K562 (cell line): ENCODE measurements at regions not wholly inside any gene's neighbourhood (a gene's known extent, or its start where the extent isn't known, plus 50 kb on each side); places are given as distances from the start of the nearest gene placed in this dataset.
A peak's percentile ranks its signal among the peaks of the same experiment; 100 is the strongest.

ENCODE experiments used
- NFE2L1 ChIP-seq: fragments of 450-650 bp; IDR thresholded peaks from 2 replicates; pipeline ENCODE4 v1.6.1; 2016; ENCODE audit warnings: missing genetic modification characterization, low read depth, mild to moderate bottlenecking, missing compliant biosample characterization, moderate library complexity, borderline replicate concordance
- POLR3G ChIP-seq: IDR thresholded peaks from 2 replicates; pipeline ENCODE4 v1.6.1; 2011; ENCODE audit not compliant: insufficient read length, insufficient replicate concordance; ENCODE audit errors: extremely low read depth
- SUPT5H ChIP-seq: fragments of 450-650 bp; IDR thresholded peaks from 2 replicates; pipeline ENCODE4 v1.6.1; 2016
- ZNF133 ChIP-seq: fragments of 250-450 bp; sonication (Bioruptor Pico); IDR thresholded peaks from 2 replicates; pipeline ENCODE4 v1.4.0; 2020; ENCODE audit warnings: mild to moderate bottlenecking
- ZNF717 ChIP-seq: fragments of 250-450 bp; sonication (Bioruptor Pico); IDR thresholded peaks from 2 replicates; pipeline ENCODE4 v1.5.0; 2021
- TF ChIP-seq, protein P1 (sequence below): fragments of 450-650 bp; IDR thresholded peaks from 2 replicates; pipeline ENCODE4 v1.6.1; 2016; ENCODE audit warnings: mild to moderate bottlenecking, moderate library complexity
- TF ChIP-seq, protein P2 (sequence below): fragments of 450-650 bp; conservative IDR thresholded peaks from 2 replicates; pipeline ENCODE4 v1.6.1; 2016; ENCODE audit warnings: missing genetic modification characterization, low read depth, mild to moderate bottlenecking, missing compliant biosample characterization, moderate library complexity
- TF ChIP-seq, protein P3 (sequence below): fragments of 450-650 bp; IDR thresholded peaks from 2 replicates; pipeline ENCODE4 v1.6.1; 2016; ENCODE audit warnings: mild to moderate bottlenecking
- TF ChIP-seq, protein P4 (sequence below): conservative IDR thresholded peaks from 2 replicates; pipeline ENCODE4 v1.6.1; 2011; ENCODE audit warnings: low read depth, mild to moderate bottlenecking, low read length; ENCODE audit not compliant: control insufficient read depth

DNA sequence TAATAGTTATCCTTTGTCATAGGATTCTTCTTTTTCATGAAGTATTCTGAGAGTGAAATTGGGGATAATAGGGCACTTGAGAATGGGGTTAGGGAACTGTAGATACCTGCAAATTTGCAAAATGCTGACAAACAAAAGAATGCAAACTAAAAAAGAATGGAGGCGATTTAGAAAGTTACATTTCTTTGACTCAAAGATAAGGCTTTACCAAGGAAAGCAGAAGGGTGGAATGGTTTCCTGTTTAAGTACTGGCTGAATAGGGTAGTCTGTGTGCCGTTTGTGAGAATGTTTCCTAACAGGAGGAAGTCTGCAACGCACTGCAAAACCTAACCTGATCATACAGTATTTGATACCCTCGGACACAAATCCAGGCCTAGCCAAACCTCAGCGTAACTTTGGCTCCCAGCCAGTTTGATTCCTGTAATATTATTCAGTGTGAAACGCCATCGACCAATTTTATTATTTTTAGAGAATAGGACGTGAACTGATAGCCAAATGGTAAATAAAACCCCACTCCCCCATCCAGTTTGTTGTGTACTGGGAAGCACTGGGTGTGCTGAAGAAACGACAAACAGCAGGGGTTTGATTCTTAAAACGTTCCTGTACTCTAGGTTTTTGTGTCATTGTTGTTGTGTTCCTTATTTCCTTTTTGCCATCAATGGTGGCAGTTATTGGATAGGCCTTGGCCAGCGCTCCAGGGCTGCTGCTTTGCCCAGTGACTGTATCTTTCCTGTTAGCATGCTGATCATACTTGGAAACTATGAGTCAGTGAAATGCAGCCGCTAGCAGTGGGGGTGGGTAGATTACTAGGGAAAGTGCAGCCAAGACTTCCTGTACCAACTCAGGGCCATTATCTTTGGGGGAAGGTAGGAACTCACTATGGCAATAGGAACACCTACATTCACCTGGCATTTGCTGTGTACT lies 148.0 kb upstream of the TBL1XR1 start (continued):
- TF ChIP-seq, protein P1, sequence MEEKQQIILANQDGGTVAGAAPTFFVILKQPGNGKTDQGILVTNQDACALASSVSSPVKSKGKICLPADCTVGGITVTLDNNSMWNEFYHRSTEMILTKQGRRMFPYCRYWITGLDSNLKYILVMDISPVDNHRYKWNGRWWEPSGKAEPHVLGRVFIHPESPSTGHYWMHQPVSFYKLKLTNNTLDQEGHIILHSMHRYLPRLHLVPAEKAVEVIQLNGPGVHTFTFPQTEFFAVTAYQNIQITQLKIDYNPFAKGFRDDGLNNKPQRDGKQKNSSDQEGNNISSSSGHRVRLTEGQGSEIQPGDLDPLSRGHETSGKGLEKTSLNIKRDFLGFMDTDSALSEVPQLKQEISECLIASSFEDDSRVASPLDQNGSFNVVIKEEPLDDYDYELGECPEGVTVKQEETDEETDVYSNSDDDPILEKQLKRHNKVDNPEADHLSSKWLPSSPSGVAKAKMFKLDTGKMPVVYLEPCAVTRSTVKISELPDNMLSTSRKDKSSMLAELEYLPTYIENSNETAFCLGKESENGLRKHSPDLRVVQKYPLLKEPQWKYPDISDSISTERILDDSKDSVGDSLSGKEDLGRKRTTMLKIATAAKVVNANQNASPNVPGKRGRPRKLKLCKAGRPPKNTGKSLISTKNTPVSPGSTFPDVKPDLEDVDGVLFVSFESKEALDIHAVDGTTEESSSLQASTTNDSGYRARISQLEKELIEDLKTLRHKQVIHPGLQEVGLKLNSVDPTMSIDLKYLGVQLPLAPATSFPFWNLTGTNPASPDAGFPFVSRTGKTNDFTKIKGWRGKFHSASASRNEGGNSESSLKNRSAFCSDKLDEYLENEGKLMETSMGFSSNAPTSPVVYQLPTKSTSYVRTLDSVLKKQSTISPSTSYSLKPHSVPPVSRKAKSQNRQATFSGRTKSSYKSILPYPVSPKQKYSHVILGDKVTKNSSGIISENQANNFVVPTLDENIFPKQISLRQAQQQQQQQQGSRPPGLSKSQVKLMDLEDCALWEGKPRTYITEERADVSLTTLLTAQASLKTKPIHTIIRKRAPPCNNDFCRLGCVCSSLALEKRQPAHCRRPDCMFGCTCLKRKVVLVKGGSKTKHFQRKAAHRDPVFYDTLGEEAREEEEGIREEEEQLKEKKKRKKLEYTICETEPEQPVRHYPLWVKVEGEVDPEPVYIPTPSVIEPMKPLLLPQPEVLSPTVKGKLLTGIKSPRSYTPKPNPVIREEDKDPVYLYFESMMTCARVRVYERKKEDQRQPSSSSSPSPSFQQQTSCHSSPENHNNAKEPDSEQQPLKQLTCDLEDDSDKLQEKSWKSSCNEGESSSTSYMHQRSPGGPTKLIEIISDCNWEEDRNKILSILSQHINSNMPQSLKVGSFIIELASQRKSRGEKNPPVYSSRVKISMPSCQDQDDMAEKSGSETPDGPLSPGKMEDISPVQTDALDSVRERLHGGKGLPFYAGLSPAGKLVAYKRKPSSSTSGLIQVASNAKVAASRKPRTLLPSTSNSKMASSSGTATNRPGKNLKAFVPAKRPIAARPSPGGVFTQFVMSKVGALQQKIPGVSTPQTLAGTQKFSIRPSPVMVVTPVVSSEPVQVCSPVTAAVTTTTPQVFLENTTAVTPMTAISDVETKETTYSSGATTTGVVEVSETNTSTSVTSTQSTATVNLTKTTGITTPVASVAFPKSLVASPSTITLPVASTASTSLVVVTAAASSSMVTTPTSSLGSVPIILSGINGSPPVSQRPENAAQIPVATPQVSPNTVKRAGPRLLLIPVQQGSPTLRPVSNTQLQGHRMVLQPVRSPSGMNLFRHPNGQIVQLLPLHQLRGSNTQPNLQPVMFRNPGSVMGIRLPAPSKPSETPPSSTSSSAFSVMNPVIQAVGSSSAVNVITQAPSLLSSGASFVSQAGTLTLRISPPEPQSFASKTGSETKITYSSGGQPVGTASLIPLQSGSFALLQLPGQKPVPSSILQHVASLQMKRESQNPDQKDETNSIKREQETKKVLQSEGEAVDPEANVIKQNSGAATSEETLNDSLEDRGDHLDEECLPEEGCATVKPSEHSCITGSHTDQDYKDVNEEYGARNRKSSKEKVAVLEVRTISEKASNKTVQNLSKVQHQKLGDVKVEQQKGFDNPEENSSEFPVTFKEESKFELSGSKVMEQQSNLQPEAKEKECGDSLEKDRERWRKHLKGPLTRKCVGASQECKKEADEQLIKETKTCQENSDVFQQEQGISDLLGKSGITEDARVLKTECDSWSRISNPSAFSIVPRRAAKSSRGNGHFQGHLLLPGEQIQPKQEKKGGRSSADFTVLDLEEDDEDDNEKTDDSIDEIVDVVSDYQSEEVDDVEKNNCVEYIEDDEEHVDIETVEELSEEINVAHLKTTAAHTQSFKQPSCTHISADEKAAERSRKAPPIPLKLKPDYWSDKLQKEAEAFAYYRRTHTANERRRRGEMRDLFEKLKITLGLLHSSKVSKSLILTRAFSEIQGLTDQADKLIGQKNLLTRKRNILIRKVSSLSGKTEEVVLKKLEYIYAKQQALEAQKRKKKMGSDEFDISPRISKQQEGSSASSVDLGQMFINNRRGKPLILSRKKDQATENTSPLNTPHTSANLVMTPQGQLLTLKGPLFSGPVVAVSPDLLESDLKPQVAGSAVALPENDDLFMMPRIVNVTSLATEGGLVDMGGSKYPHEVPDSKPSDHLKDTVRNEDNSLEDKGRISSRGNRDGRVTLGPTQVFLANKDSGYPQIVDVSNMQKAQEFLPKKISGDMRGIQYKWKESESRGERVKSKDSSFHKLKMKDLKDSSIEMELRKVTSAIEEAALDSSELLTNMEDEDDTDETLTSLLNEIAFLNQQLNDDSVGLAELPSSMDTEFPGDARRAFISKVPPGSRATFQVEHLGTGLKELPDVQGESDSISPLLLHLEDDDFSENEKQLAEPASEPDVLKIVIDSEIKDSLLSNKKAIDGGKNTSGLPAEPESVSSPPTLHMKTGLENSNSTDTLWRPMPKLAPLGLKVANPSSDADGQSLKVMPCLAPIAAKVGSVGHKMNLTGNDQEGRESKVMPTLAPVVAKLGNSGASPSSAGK, result peak; percentile 76
- TF ChIP-seq ZNF717 (CRISPR knock-in tag) (no peak), POLR3G (no peak), ZNF133 (no peak), SUPT5H (peak; percentile 69), NFE2L1 (no peak)
- TF ChIP-seq, protein P2, sequence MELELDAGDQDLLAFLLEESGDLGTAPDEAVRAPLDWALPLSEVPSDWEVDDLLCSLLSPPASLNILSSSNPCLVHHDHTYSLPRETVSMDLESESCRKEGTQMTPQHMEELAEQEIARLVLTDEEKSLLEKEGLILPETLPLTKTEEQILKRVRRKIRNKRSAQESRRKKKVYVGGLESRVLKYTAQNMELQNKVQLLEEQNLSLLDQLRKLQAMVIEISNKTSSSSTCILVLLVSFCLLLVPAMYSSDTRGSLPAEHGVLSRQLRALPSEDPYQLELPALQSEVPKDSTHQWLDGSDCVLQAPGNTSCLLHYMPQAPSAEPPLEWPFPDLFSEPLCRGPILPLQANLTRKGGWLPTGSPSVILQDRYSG, result peak; percentile 90; the same call in 1 of the 2 replicates
- TF ChIP-seq, protein P3, sequence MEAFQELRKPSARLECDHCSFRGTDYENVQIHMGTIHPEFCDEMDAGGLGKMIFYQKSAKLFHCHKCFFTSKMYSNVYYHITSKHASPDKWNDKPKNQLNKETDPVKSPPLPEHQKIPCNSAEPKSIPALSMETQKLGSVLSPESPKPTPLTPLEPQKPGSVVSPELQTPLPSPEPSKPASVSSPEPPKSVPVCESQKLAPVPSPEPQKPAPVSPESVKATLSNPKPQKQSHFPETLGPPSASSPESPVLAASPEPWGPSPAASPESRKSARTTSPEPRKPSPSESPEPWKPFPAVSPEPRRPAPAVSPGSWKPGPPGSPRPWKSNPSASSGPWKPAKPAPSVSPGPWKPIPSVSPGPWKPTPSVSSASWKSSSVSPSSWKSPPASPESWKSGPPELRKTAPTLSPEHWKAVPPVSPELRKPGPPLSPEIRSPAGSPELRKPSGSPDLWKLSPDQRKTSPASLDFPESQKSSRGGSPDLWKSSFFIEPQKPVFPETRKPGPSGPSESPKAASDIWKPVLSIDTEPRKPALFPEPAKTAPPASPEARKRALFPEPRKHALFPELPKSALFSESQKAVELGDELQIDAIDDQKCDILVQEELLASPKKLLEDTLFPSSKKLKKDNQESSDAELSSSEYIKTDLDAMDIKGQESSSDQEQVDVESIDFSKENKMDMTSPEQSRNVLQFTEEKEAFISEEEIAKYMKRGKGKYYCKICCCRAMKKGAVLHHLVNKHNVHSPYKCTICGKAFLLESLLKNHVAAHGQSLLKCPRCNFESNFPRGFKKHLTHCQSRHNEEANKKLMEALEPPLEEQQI, result peak; percentile 74
- TF ChIP-seq, protein P4, sequence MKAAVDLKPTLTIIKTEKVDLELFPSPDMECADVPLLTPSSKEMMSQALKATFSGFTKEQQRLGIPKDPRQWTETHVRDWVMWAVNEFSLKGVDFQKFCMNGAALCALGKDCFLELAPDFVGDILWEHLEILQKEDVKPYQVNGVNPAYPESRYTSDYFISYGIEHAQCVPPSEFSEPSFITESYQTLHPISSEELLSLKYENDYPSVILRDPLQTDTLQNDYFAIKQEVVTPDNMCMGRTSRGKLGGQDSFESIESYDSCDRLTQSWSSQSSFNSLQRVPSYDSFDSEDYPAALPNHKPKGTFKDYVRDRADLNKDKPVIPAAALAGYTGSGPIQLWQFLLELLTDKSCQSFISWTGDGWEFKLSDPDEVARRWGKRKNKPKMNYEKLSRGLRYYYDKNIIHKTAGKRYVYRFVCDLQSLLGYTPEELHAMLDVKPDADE, result no peak
